CD4-positive, alpha-beta T cell treated with Interleukin-15 for 1 hour (primary cell): ENCODE measurements at regions not wholly inside any gene's neighbourhood (a gene's known extent, or its start where the extent isn't known, plus 50 kb on each side); places are given as distances from the start of the nearest gene placed in this dataset.
"Not testable (repeated sequence)": the region's sequence is repeated elsewhere in the genome, so short reads cannot be mapped to it uniquely, and the experiment has no call there.

ENCODE experiments used
- DNase-seq: peaks from one replicate; pipeline ENCODE4 v3.0.0-alpha.2; 2020

DNA sequence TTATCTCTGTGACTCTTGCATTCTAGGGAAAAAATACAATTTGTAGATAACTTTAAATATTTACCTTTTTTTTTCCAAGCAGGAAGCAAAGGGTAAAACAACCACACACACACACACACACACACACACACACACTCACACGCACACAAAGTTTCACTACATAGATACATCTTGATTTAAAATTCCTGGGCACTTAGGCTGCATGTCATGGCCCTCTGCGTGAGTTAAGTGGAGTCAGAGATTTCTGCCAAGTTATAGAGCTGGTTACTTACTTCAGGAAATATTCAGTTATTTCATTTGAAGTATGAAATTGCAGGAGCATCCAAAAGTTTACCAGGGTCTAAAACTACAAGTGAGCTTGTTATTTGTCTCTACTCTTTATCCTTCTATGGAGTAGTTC, 612.0 kb downstream of the IRS1 start:
- no peak for DNase-seq

GRCh38 chr2:226187156-226187555, 612.5 kb downstream of the IRS1 start:
- no peak for DNase-seq

GRCh38 chr2:226185616-226186211, 613.9 kb downstream of the IRS1 start:
- DNase-seq, result no peak

DNA sequence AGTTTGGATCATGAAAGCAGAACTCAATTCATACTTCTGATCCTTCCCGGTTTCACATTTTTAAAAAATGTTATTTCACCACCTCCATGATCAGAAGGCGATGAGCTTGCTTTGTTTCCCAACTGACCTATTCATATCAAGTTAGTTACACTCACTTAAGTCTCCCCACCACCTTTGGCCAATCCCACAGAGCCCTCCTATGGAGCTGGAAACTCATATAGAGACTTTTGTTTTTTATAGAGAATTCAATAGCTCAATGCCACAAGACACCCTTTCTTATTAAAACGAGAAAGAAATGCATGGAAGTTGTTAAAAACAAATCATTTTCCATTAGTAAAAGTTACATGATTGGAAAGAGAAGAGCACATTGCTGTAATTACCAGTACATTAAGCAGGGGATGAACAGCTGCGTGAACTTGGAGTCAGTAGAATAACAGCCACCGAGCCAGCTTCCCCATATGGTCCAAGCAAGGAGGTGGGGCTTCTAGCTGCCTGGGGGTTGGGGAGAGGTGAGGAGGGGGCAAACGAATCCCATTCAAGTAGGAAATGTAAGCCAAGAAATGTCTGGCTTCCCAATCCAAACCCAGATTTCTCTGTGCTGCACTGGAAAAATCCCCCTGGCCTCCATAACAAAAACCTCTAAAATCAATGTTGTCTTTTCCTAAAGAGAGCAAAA, 614.5 kb downstream of the IRS1 start:
- DNase-seq, result no peak

DNA sequence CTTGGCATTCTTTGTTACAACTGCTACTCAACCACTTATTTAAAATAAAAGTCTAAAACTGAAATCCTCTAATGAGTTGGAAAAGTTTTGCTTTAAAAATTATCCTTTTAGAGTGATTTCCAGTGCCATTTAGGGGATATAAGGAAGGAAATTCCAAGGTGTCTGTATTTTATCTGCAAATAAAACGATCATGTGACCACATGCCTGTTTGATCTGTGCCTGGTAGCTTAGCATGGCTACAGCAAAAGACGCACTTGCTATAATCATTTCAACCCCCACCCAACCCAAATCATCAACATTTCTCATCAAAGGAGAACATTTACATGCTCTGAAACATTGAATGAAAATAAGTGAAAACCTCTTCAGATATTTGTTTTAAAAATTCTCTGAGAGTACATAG, 615.1 kb downstream of the IRS1 start:
- DNase-seq, result no peak

GRCh38 chr2:226183550-226183949, 616.1 kb downstream of the IRS1 start:
- DNase-seq, result no peak

DNA sequence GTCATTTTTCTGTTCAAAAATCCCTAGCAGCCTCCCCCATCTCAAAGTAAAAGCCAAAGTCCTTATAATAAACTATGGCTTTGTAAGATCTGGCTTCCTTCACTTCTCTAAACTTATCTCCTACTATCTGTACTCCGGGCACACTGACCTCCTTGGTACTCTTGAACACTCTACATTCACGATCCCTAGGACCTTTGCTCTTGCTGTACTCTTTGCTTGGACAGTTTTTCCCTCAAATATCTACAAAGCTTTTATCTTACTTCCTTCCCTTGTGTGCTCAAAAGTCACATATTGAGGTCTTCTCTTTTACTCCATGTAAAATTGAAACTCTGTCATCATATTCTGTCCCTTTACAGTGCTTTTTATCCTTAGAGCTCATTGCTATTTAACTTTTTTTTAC, 616.6 kb downstream of the IRS1 start:
- no peak for DNase-seq

GRCh38 chr2:226181909-226182308, 617.7 kb downstream of the IRS1 start:
- no peak for DNase-seq

DNA sequence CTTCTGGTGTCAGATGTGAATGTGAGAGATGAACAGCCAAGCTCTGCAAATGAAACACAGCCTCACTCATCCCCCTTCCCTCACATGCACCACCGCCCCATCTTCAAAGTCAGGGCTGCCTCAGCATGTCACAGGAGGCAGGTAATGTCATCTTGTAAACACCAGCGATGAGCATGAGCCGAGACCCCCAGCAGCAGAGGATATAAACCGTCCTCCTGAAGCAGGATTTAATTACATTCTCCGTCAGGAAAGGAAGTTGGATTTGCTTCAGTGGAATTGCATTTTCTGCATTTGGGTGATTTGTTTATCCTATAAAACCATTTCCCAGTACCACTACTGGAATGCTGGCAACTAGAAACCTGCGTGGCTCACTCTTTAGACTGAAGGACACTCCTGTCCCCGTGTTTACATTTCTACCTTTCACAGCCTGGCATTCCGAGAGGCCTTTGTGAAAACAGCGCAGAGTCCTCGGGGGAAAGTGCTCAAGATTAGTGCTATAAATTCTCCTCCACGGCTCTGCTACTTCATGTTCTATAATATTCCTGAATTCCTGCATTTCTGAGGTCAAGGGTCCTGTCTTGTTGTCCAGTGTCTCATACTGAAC, 619.2 kb downstream of the IRS1 start:
- DNase-seq, result no peak

- no peak for DNase-seq
Measured at GRCh38 chr2:226179010-226179409, 620.6 kb downstream of the IRS1 start.

GRCh38 chr2:226176283-226176984, 623.2 kb downstream of the IRS1 start:
- no peak for DNase-seq

DNA sequence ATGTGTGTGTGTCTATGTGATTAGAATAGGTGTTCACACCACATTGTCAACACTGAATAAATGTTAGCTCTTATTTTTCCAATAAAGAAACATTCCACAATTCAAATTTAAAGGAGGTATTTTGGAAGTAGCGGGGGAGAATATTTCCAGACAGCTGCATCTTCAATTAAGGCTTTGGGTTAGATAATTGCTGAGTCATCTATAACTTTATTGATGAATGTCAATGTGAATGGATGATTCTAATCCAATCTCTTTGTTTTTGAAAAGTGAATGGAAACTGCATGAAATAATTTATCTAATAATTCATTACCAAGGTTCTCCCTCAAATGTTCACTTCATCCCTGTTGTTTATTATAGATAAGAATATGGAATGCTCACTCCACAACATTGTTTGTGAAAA, 625.2 kb downstream of the IRS1 start:
- no peak for DNase-seq

DNA sequence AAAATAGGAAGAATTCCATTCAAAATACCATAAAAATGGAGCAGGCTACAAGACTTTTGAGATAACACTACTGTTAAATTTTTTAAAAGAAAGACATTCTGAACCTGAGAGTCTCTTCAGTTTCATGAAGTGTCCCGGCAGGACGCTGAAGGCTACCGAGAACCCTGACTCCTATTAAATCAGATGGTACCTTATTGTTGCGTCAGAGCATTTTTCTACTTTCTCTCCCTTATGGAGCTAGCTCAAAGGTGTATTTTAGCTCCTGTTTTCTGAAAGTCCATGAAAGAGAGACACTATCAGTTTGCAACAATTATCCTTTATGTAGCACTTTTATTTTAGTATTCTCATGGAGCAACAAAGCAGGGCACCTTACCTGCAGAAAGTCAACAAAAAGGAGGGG, 626.7 kb downstream of the IRS1 start:
- DNase-seq, result no peak

DNA sequence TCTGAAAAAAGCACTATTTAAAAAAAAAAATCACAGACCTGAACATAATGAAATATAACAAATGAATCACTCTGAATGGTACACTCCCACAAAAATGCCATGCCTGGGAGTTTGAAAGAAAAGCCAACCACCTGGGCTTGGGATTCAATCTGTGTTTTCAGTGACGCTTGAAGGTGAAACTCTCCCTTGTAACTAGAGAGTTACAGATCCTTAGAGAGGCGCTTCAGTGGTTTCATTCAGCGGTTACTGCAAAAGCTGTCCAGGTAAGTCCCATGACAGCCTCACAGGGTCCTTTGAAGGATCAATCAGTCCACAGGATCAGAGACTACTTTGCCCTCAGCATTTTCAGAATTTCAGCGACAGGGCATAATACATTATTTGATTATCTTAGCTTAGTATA, 627.3 kb downstream of the IRS1 start:
- no peak for DNase-seq

- DNase-seq, result no peak
Measured at GRCh38 chr2:226169751-226170581, 629.7 kb downstream of the IRS1 start.

DNA sequence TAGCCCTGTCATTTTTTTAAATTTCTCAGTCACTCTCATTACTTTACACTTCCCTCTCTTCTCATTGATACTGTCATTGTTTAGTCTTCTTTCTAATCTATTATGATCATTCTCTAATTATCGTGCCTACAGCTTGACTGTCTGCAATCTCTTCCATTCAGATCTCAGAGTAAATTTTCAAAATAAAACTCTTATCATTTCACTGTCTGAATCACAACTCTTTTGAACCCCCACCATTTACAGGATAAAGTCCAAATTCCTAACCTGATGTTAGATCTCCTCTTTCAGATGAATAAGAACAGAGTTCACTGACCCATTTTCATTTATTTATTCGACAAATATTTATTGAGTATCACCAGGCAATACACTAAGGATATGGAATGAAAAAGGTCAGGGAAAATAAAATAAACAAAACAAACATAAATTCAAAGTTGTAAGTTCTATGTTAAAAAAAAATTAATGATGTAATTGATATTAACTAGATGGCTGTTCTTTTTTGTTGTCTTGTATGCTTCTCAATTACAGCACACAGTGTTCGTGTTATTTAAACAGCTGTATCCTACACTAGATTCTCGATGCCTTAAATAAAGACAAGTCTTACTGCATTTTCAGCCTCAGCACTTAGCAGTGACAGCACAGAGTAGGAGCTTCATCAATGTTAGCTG, 631.0 kb downstream of the IRS1 start:
- DNase-seq, result no peak

- DNase-seq, result no peak
Measured at GRCh38 chr2:226164512-226164911, 635.1 kb downstream of the IRS1 start.

DNA sequence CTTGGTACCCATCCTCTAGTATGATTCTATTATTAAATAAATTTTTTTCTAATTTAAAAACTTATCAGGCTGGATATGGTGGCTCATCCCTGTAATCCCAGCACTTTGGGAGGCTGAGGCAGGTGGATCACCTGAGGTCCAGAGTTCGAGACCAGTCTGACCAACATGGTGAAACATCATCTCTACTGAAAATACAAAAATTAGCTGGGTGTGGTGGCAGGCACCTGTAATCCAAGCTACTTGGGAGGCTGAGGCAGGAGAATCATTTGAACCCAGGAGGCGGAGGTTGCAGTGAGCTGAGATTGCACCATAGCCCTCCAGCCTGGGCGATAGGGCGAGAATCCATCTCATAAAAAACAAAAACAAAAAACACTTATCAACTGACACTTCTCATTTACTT, 639.0 kb downstream of the IRS1 start:
- not testable (repeated sequence) for DNase-seq

DNA sequence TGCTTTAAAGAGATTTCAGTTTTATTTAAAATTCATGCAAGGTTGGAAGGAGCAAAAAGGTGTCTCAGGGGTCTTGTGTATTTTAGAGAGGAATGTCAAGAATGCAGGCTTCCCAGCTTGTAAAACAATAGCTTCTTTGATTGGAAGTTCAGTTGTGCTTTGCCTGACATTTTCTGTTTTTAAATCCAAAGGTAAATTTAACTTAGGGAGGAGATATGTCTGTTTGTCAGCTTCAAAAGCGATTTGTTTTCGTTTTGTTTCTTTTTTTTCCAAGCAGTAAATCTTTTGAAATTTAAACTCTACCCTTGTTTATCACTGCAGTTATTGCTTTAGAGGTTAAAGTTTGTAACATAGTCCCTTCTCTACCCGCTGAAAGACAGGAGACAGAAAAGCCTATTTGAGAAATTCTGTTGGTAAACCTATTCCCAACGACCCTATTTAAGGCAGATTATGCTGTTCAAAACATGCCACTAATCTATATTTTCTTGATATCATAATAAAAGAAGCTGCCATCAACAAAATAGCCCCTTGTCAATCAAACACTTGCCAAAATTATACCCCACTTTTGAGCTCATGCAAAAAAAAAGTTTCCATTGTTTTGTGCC, 639.6 kb downstream of the IRS1 start:
- DNase-seq, result no peak

GRCh38 chr2:226158940-226159339, 640.7 kb downstream of the IRS1 start:
- no peak for DNase-seq

- DNase-seq, result no peak
Measured at GRCh38 chr2:226158229-226158628, 641.4 kb downstream of the IRS1 start.
